KMS-11 (cell line): ENCODE measurements at regions not wholly inside any gene's neighbourhood (a gene's known extent, or its start where the extent isn't known, plus 50 kb on each side); places are given as distances from the start of the nearest gene placed in this dataset.

Experiments used
- H2AFZ ChIP-seq: fragments of 200-600 bp; sonication (generic); 2 replicates; pipeline ENCODE4 v1.6.1; 2016; ENCODE audit warnings: antibody characterized with exemption, mixed run types, low read depth
- H3K27ac ChIP-seq: fragments of 200-600 bp; sonication (generic); 2 replicates; pipeline ENCODE4 v1.6.1; 2016; ENCODE audit warnings: mild to moderate bottlenecking, mixed run types
- H3K27me3 ChIP-seq: fragments of 200-600 bp; sonication (generic); 2 replicates; pipeline ENCODE4 v1.6.1; 2017; ENCODE audit warnings: mild to moderate bottlenecking, low read depth, mixed run types, moderate library complexity; ENCODE audit not compliant: insufficient read depth
- H3K36me3 ChIP-seq: fragments of 200-600 bp; sonication (generic); 2 replicates; pipeline ENCODE4 v1.6.1; 2017; ENCODE audit warnings: mild to moderate bottlenecking, mixed run types; ENCODE audit not compliant: insufficient read depth
- H3K4me1 ChIP-seq: fragments of 200-600 bp; sonication (generic); 2 replicates; pipeline ENCODE4 v1.6.1; 2016; ENCODE audit warnings: mild to moderate bottlenecking, low read depth, mixed run types; ENCODE audit not compliant: poor library complexity, severe bottlenecking
- H3K4me2 ChIP-seq: fragments of 200-600 bp; sonication (generic); 2 replicates; pipeline ENCODE4 v1.7.0; 2016; ENCODE audit warnings: mild to moderate bottlenecking, mixed run types
- H3K4me3 ChIP-seq: fragments of 200-600 bp; sonication (generic); IDR thresholded peaks from 2 replicates; pipeline ENCODE4 v1.6.1; 2017; ENCODE audit warnings: low read depth, low read length, mixed read lengths; ENCODE audit not compliant: insufficient read depth
- H3K79me2 ChIP-seq: fragments of 200-600 bp; sonication (generic); 2 replicates; pipeline ENCODE4 v1.6.1; 2016; ENCODE audit warnings: low read depth, mixed run types; ENCODE audit not compliant: insufficient read depth
- H3K9ac ChIP-seq: fragments of 200-600 bp; sonication (generic); 2 replicates; pipeline ENCODE4 v1.6.1; 2016; ENCODE audit warnings: mild to moderate bottlenecking, mixed run types
- H4K20me1 ChIP-seq: fragments of 200-600 bp; sonication (generic); 2 replicates; pipeline ENCODE4 v1.6.1; 2016; ENCODE audit warnings: mild to moderate bottlenecking, mixed run types; ENCODE audit not compliant: insufficient read depth
- CTCF ChIP-seq: fragments of 200-600 bp; sonication (generic); conservative IDR thresholded peaks from 2 replicates; pipeline ENCODE4 v1.6.1; 2017; ENCODE audit warnings: low read depth, mild to moderate bottlenecking, antibody characterized with exemption, low read length, moderate library complexity, mixed read lengths

GRCh38 chr12:102745971-102746600, 171.0 kb downstream of the PAH start:
- H3K27ac ChIP-seq, result no peak overlapping the region
- H3K27me3 ChIP-seq, result no peaks in the 10 kb centered on the region
- no peak overlapping the region for H2AFZ ChIP-seq
- no peaks in the 10 kb centered on the region for H3K36me3 ChIP-seq
- no peaks in the 10 kb centered on the region for H3K79me2 ChIP-seq
- no peak overlapping the region for H3K9ac ChIP-seq
- H3K4me1 ChIP-seq, result no peaks in the 10 kb centered on the region
- no peak overlapping the region for H3K4me2 ChIP-seq
- no peaks in the 10 kb centered on the region for H4K20me1 ChIP-seq
- H3K4me3 ChIP-seq, result no peak overlapping the region
- TF ChIP-seq CTCF, result no peak

GRCh38 chr12:102741196-102741595, 175.8 kb downstream of the PAH start:
- H3K4me3 ChIP-seq, result no peak overlapping the region
- H3K36me3 ChIP-seq, result no peaks in the 10 kb centered on the region
- no peaks in the 10 kb centered on the region for H4K20me1 ChIP-seq
- no peak overlapping the region for H3K4me2 ChIP-seq
- H2AFZ ChIP-seq, result no peak overlapping the region
- H3K4me1 ChIP-seq, result no peaks in the 10 kb centered on the region
- H3K27ac ChIP-seq, result no peak overlapping the region
- no peak overlapping the region for H3K9ac ChIP-seq
- H3K27me3 ChIP-seq, result no peaks in the 10 kb centered on the region
- no peak for TF ChIP-seq CTCF
- no peaks in the 10 kb centered on the region for H3K79me2 ChIP-seq

- Histone ChIP-seq H3K4me2 (no peak overlapping the region), H4K20me1 (no peaks in the 10 kb centered on the region), H3K27ac (no peak overlapping the region), H3K79me2 (no peaks in the 10 kb centered on the region), H3K36me3 (no peaks in the 10 kb centered on the region), H3K4me3 (no peak overlapping the region), H2AFZ (no peak overlapping the region), H3K9ac (no peak overlapping the region), H3K27me3 (no peaks in the 10 kb centered on the region), H3K4me1 (no peaks in the 10 kb centered on the region)
- peak; percentile 62 for TF ChIP-seq CTCF
Measured at GRCh38 chr12:102740141-102740955, 176.7 kb downstream of the PAH start.

- Histone ChIP-seq H2AFZ (no peak overlapping the region), H3K79me2 (no peaks in the 10 kb centered on the region), H3K36me3 (no peaks in the 10 kb centered on the region), H3K27ac (no peak overlapping the region), H4K20me1 (no peaks in the 10 kb centered on the region), H3K9ac (no peak overlapping the region), H3K4me1 (peaks cover 6% of the 10 kb centered on the region), H3K4me2 (no peak overlapping the region), H3K4me3 (no peak overlapping the region), H3K27me3 (no peaks in the 10 kb centered on the region)
- no peak for TF ChIP-seq CTCF
Measured at GRCh38 chr12:102736328-102736727, 180.7 kb downstream of the PAH start.
